ENCODE measurements at regions not wholly inside any gene's neighbourhood (a gene's known extent, or its start where the extent isn't known, plus 50 kb on each side); places are given as distances from the start of the nearest gene placed in this dataset.

GRCh38 chr13:107003911-107004310, 436.0 kb upstream of the ARGLU1 start:
- no peak for TF ChIP-seq CTCF (conservative IDR thresholded peaks at IDR 0.05)
- no peak for TF ChIP-seq EZH2 (IDR thresholded peaks at IDR 0.05; ENCODE audit: low read depth)
